ENCODE measurements at regions not wholly inside any gene's neighbourhood (a gene's known extent, or its start where the extent isn't known, plus 50 kb on each side); places are given as distances from the start of the nearest gene placed in this dataset.

DNA sequence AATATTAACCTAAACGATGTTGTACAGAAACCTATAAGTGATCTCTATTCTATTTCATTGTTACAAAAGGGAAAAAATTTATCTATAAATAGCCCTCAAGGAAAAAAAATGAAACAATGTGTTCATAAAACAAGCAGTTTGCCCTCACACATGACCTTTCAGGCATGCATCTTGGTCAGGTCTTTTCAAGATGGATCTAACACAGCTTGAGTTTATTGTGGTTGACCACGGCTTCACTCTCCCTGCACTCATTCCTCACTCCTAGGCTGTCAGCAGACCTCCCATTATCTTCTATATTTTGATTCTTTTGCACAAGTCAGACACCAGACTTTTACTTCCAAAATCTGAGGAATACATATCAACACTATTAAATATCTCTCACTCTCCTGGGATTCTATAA is 544.3 kb downstream of the KCNT2 start:
- TF ChIP-seq CTCF (IDR thresholded peaks at IDR 0.05): no peak
- no peak for TF ChIP-seq POLR2A (IDR thresholded peaks at IDR 0.05)
- no peak for TF ChIP-seq EP300 (IDR thresholded peaks at IDR 0.05)
